HG02885 (cell line): ENCODE measurements at regions not wholly inside any gene's neighbourhood (a gene's known extent, or its start where the extent isn't known, plus 50 kb on each side); places are given as distances from the start of the nearest gene placed in this dataset.

Experiments used
- ATAC-seq: cut with Tn5 transposase; IDR thresholded peaks from one replicate; pipeline ENCODE4 v1.9.1; 2021; ENCODE audit warnings: mild to moderate bottlenecking; ENCODE audit not compliant: unreplicated experiment, poor library complexity

GRCh38 chr5:30867711-30868110 is 325.8 kb upstream of the CDH6 start:
- no peak for ATAC-seq

- ATAC-seq: no peak
Observed at GRCh38 chr5:30866142-30866541, 327.3 kb upstream of the CDH6 start.

GRCh38 chr5:30856242-30856641 is 337.2 kb upstream of the CDH6 start:
- ATAC-seq: no peak

GRCh38 chr5:30853158-30853557 is 340.3 kb upstream of the CDH6 start:
- no peak for ATAC-seq

- ATAC-seq: no peak
Observed at GRCh38 chr5:30850866-30851265, 342.6 kb upstream of the CDH6 start.

GRCh38 chr5:30849931-30850710 is 343.4 kb upstream of the CDH6 start:
- ATAC-seq: no peak

GRCh38 chr5:30846171-30846570 is 347.3 kb upstream of the CDH6 start:
- ATAC-seq: no peak

- ATAC-seq: no peak
Observed at GRCh38 chr5:30845194-30845593, 348.3 kb upstream of the CDH6 start.

GRCh38 chr5:30843541-30843940 is 349.9 kb upstream of the CDH6 start:
- ATAC-seq: no peak

- no peak for ATAC-seq
Observed at GRCh38 chr5:30839956-30840355, 353.5 kb upstream of the CDH6 start.

GRCh38 chr5:30838936-30839496 is 354.5 kb upstream of the CDH6 start:
- no peak for ATAC-seq

GRCh38 chr5:30832519-30832918 is 361.0 kb upstream of the CDH6 start:
- no peak for ATAC-seq

GRCh38 chr5:30831605-30832004 is 361.9 kb upstream of the CDH6 start:
- no peak for ATAC-seq

GRCh38 chr5:30831123-30831522 is 362.4 kb upstream of the CDH6 start:
- ATAC-seq: no peak

- no peak for ATAC-seq
Observed at GRCh38 chr5:30811298-30811697, 382.2 kb upstream of the CDH6 start.

GRCh38 chr5:30809933-30810332 is 383.6 kb upstream of the CDH6 start:
- ATAC-seq: no peak

- no peak for ATAC-seq
Observed at GRCh38 chr5:30808996-30809395, 384.5 kb upstream of the CDH6 start.

GRCh38 chr5:30804739-30805505 is 388.6 kb upstream of the CDH6 start:
- ATAC-seq: no peak

GRCh38 chr5:30802961-30803705 is 390.4 kb upstream of the CDH6 start:
- no peak for ATAC-seq

GRCh38 chr5:30781643-30782042 is 411.8 kb upstream of the CDH6 start:
- no peak for ATAC-seq
